ENCODE measurements at regions not wholly inside any gene's neighbourhood (a gene's known extent, or its start where the extent isn't known, plus 50 kb on each side); places are given as distances from the start of the nearest gene placed in this dataset.

- TF ChIP-seq YY1 (tag by site-specific recombination; IDR thresholded peaks at IDR 0.05) = no peak
- TF ChIP-seq ZNF610 (tag by site-specific recombination; IDR thresholded peaks at IDR 0.05; ENCODE audit: borderline replicate concordance) = no peak
- TF ChIP-seq, protein P1, sequence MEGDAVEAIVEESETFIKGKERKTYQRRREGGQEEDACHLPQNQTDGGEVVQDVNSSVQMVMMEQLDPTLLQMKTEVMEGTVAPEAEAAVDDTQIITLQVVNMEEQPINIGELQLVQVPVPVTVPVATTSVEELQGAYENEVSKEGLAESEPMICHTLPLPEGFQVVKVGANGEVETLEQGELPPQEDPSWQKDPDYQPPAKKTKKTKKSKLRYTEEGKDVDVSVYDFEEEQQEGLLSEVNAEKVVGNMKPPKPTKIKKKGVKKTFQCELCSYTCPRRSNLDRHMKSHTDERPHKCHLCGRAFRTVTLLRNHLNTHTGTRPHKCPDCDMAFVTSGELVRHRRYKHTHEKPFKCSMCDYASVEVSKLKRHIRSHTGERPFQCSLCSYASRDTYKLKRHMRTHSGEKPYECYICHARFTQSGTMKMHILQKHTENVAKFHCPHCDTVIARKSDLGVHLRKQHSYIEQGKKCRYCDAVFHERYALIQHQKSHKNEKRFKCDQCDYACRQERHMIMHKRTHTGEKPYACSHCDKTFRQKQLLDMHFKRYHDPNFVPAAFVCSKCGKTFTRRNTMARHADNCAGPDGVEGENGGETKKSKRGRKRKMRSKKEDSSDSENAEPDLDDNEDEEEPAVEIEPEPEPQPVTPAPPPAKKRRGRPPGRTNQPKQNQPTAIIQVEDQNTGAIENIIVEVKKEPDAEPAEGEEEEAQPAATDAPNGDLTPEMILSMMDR (tag by site-specific recombination; IDR thresholded peaks at IDR 0.05) = no peak
- TF ChIP-seq ZBTB11 (tag by site-specific recombination; conservative IDR thresholded peaks at IDR 0.05; ENCODE audit: low read depth) = no peak
- TF ChIP-seq TCF7L2 (IDR thresholded peaks at IDR 0.05; ENCODE audit: borderline replicate concordance, low read depth, low read length) = no peak
- no peak for TF ChIP-seq TSHZ1 (tag by site-specific recombination; IDR thresholded peaks at IDR 0.05; ENCODE audit: borderline replicate concordance)
- TF ChIP-seq ZNF76 (tag by site-specific recombination; IDR thresholded peaks at IDR 0.05; ENCODE audit: borderline replicate concordance, low read depth) = no peak
- no peak for TF ChIP-seq ZNF623 (tag by site-specific recombination; IDR thresholded peaks at IDR 0.05)
- TF ChIP-seq ZNF221 (tag by site-specific recombination; IDR thresholded peaks at IDR 0.05; ENCODE audit: borderline replicate concordance) = no peak
- TF ChIP-seq ZSCAN30 (tag by site-specific recombination; IDR thresholded peaks at IDR 0.05) = no peak
- no peak for TF ChIP-seq ZNF549 (tag by site-specific recombination; IDR thresholded peaks at IDR 0.05)
- no peak for TF ChIP-seq ZNF292 (tag by site-specific recombination; IDR thresholded peaks at IDR 0.05; ENCODE audit: borderline replicate concordance, low read depth)
- no peak for TF ChIP-seq PBX3 (CRISPR knock-in tag; IDR thresholded peaks at IDR 0.05)
- TF ChIP-seq ZNF24 (tag by site-specific recombination; IDR thresholded peaks at IDR 0.05) = no peak
Measured at GRCh38 chr17:13230350-13231264, 212.8 kb upstream of the ELAC2 start.
